HepG2 (cell line): ENCODE measurements at regions not wholly inside any gene's neighbourhood (a gene's known extent, or its start where the extent isn't known, plus 50 kb on each side); places are given as distances from the start of the nearest gene placed in this dataset.

Experiments
- NFE2 ChIP-seq: sonication (generic); formaldehyde crosslinking; IDR thresholded peaks from 2 replicates; pipeline ENCODE4 v1.4.0; 2020; ENCODE audit warnings: missing genetic modification reagents
- NR2F6 ChIP-seq, 2 experiments: IDR thresholded peaks; 2 replicates each; pipeline ENCODE4 v1.6.1; 2016; ENCODE audit warnings: antibody characterized with exemption in 1 of 2, mild to moderate bottlenecking in 1 of 2
- SAP130 ChIP-seq: IDR thresholded peaks from 2 replicates; pipeline ENCODE4 v1.6.1; 2016; ENCODE audit warnings: low read depth
- SOX13 ChIP-seq, 3 experiments: fragments of 450-650 bp in 1 of 3; sonication (generic) in 1 of 3; formaldehyde crosslinking in 1 of 3; IDR thresholded peaks in 2 of 3; conservative IDR thresholded peaks in 1 of 3; 2 replicates each; pipeline versions ENCODE4 v1.5.0 to v1.6.1; 2016 to 2020; ENCODE audit warnings: antibody characterized with exemption in 1 of 3, mild to moderate bottlenecking in 1 of 3, missing compliant biosample characterization in 1 of 3, missing genetic modification reagents in 1 of 3, moderate library complexity in 1 of 3
- TAF15 ChIP-seq: fragments of 200-400 bp; formaldehyde crosslinking; IDR thresholded peaks from one replicate; pipeline ENCODE4 v1.6.1; 2018; ENCODE audit warnings: mild to moderate bottlenecking, low read depth, low read length; ENCODE audit not compliant: poor library complexity, severe bottlenecking
- THYN1 ChIP-seq: sonication (generic); formaldehyde crosslinking; IDR thresholded peaks from 2 replicates; pipeline ENCODE4 v1.8.1; 2023; ENCODE audit warnings: low read depth, mild to moderate bottlenecking, moderate library complexity, missing genetic modification reagents, borderline replicate concordance
- ZNF292 ChIP-seq: sonication (generic); formaldehyde crosslinking; IDR thresholded peaks from 2 replicates; pipeline ENCODE4 v1.8.1; 2022; ENCODE audit warnings: mild to moderate bottlenecking, low read depth, missing genetic modification reagents, borderline replicate concordance
- TF ChIP-seq, protein P1 (sequence below): sonication (generic); formaldehyde crosslinking; IDR thresholded peaks from 2 replicates; pipeline ENCODE4 v1.5.0; 2020; ENCODE audit warnings: mild to moderate bottlenecking, missing genetic modification reagents, borderline replicate concordance
- TF ChIP-seq, protein P2 (sequence below): IDR thresholded peaks from 2 replicates; pipeline ENCODE4 v1.4.0; 2020; ENCODE audit warnings: mild to moderate bottlenecking, missing genetic modification reagents

DNA sequence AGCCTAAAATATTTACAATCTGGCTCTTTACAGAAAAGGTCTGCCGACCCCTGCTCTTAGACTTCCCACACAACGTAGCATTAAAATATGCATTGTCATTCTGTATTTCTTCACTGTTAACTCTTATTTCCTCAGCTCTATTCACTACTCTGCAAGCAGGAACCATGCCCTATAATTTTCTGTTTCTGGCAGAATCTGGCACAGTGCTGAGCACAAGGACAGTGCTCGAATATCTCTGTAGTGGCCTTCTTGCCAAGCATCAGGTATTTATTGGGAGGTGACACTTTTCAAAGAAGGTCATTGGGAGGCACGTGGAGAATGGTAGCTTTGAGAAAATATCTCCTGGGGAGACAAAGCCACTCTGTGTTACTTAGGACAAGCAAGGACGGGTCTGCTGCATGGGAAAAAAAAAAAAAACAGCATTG lies 77.9 kb downstream of the PSMG1 start (continued):
- TF ChIP-seq ZNF292 (peak; percentile 29; the same call in 1 of the 2 replicates), THYN1 (CRISPR knock-in tag) (no peak), SOX13 (IDR thresholded peaks at IDR 0.05) (no peak), SOX13 (CRISPR knock-in tag; conservative IDR thresholded peaks at IDR 0.05 in 1 of 2, IDR thresholded peaks at IDR 0.05 in 1 of 2) (peak in 1 of 2 experiments; percentile 67; a peak in 2 of 4 replicates), NR2F6 (IDR thresholded peaks at IDR 0.05) (0 out of 2 replicates have a peak, but pooled peaks have one; percentile 32), NR2F6 (CRISPR knock-in tag; IDR thresholded peaks at IDR 0.05) (peak; percentile 31; the same call in 1 of the 2 replicates), NFE2 (peak; percentile 69; the same call in 1 of the 2 replicates), SAP130 (CRISPR knock-in tag) (peak; percentile 24; the same call in 1 of the 2 replicates), TAF15 (no peak)
- TF ChIP-seq, protein P1, sequence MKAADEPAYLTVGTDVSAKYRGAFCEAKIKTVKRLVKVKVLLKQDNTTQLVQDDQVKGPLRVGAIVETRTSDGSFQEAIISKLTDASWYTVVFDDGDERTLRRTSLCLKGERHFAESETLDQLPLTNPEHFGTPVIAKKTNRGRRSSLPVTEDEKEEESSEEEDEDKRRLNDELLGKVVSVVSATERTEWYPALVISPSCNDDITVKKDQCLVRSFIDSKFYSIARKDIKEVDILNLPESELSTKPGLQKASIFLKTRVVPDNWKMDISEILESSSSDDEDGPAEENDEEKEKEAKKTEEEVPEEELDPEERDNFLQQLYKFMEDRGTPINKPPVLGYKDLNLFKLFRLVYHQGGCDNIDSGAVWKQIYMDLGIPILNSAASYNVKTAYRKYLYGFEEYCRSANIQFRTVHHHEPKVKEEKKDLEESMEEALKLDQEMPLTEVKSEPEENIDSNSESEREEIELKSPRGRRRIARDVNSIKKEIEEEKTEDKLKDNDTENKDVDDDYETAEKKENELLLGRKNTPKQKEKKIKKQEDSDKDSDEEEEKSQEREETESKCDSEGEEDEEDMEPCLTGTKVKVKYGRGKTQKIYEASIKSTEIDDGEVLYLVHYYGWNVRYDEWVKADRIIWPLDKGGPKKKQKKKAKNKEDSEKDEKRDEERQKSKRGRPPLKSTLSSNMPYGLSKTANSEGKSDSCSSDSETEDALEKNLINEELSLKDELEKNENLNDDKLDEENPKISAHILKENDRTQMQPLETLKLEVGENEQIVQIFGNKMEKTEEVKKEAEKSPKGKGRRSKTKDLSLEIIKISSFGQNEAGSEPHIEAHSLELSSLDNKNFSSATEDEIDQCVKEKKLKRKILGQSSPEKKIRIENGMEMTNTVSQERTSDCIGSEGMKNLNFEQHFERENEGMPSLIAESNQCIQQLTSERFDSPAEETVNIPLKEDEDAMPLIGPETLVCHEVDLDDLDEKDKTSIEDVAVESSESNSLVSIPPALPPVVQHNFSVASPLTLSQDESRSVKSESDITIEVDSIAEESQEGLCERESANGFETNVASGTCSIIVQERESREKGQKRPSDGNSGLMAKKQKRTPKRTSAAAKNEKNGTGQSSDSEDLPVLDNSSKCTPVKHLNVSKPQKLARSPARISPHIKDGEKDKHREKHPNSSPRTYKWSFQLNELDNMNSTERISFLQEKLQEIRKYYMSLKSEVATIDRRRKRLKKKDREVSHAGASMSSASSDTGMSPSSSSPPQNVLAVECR, result peak; percentile 30; the same call in 1 of the 2 replicates
- TF ChIP-seq, protein P2, sequence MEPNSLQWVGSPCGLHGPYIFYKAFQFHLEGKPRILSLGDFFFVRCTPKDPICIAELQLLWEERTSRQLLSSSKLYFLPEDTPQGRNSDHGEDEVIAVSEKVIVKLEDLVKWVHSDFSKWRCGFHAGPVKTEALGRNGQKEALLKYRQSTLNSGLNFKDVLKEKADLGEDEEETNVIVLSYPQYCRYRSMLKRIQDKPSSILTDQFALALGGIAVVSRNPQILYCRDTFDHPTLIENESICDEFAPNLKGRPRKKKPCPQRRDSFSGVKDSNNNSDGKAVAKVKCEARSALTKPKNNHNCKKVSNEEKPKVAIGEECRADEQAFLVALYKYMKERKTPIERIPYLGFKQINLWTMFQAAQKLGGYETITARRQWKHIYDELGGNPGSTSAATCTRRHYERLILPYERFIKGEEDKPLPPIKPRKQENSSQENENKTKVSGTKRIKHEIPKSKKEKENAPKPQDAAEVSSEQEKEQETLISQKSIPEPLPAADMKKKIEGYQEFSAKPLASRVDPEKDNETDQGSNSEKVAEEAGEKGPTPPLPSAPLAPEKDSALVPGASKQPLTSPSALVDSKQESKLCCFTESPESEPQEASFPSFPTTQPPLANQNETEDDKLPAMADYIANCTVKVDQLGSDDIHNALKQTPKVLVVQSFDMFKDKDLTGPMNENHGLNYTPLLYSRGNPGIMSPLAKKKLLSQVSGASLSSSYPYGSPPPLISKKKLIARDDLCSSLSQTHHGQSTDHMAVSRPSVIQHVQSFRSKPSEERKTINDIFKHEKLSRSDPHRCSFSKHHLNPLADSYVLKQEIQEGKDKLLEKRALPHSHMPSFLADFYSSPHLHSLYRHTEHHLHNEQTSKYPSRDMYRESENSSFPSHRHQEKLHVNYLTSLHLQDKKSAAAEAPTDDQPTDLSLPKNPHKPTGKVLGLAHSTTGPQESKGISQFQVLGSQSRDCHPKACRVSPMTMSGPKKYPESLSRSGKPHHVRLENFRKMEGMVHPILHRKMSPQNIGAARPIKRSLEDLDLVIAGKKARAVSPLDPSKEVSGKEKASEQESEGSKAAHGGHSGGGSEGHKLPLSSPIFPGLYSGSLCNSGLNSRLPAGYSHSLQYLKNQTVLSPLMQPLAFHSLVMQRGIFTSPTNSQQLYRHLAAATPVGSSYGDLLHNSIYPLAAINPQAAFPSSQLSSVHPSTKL (CRISPR knock-in tag), result peak; percentile 19; the same call in 1 of the 2 replicates
